GM18868 (cell line): ENCODE measurements at regions not wholly inside any gene's neighbourhood (a gene's known extent, or its start where the extent isn't known, plus 50 kb on each side); places are given as distances from the start of the nearest gene placed in this dataset.

Experiments used
- ATAC-seq: cut with Tn5 transposase; IDR thresholded peaks from one replicate; pipeline ENCODE4 v1.9.1; 2021; ENCODE audit warnings: mild to moderate bottlenecking, moderate library complexity; ENCODE audit not compliant: unreplicated experiment

- ATAC-seq: no peak
These were observed 79.1 kb downstream of the TRIB2 start for GRCh38 chr2:12795851-12796250.

- ATAC-seq: no peak
These were observed 79.9 kb downstream of the TRIB2 start for GRCh38 chr2:12796657-12797056.

GRCh38 chr2:12797815-12798214 lies 81.1 kb downstream of the TRIB2 start:
- no peak for ATAC-seq

- no peak for ATAC-seq
These were observed 86.9 kb downstream of the TRIB2 start for GRCh38 chr2:12803607-12804006.

- ATAC-seq: no peak
These were observed 87.5 kb downstream of the TRIB2 start for GRCh38 chr2:12804091-12804856.

GRCh38 chr2:12805033-12805432 lies 88.3 kb downstream of the TRIB2 start:
- no peak for ATAC-seq

- no peak for ATAC-seq
These were observed 90.0 kb downstream of the TRIB2 start for GRCh38 chr2:12806549-12807242.

GRCh38 chr2:12807907-12808810 lies 91.4 kb downstream of the TRIB2 start:
- ATAC-seq: no peak

- ATAC-seq: no peak
These were observed 92.8 kb downstream of the TRIB2 start for GRCh38 chr2:12809526-12809925.

- ATAC-seq: no peak
These were observed 95.2 kb downstream of the TRIB2 start for GRCh38 chr2:12811916-12812315.

GRCh38 chr2:12813166-12813565 lies 96.4 kb downstream of the TRIB2 start:
- ATAC-seq: no peak

- ATAC-seq: no peak
These were observed 99.9 kb downstream of the TRIB2 start for GRCh38 chr2:12816379-12817306.

GRCh38 chr2:12817870-12818269 lies 101.1 kb downstream of the TRIB2 start:
- no peak for ATAC-seq

- no peak for ATAC-seq
These were observed 101.8 kb downstream of the TRIB2 start for GRCh38 chr2:12818416-12819102.

- ATAC-seq: no peak
These were observed 102.4 kb downstream of the TRIB2 start for GRCh38 chr2:12819103-12819475.

- ATAC-seq: no peak
These were observed 103.0 kb downstream of the TRIB2 start for GRCh38 chr2:12819721-12820120.

- ATAC-seq: no peak
These were observed 104.9 kb downstream of the TRIB2 start for GRCh38 chr2:12821656-12822055.

- no peak for ATAC-seq
These were observed 107.6 kb downstream of the TRIB2 start for GRCh38 chr2:12824351-12824777.

GRCh38 chr2:12824778-12825379 lies 108.1 kb downstream of the TRIB2 start:
- no peak for ATAC-seq
